Epithelial cell of esophagus (primary cell): ENCODE measurements at regions not wholly inside any gene's neighbourhood (a gene's known extent, or its start where the extent isn't known, plus 50 kb on each side); places are given as distances from the start of the nearest gene placed in this dataset.

Experiments used
- DNase-seq: peaks from one replicate; pipeline ENCODE4 v3.0.0; 2010; ENCODE audit warnings: low read depth
- H3K4me3 ChIP-seq: 2 replicates; pipeline ENCODE4 v1.5.1; 2011; ENCODE audit warnings: mild to moderate bottlenecking, low read length, control low read depth
- TF ChIP-seq, protein P1 (sequence below): IDR thresholded peaks from 2 replicates; pipeline ENCODE4 v1.5.1; 2011; ENCODE audit warnings: low read depth, mild to moderate bottlenecking, low read length, control low read depth, inconsistent platforms; ENCODE audit not compliant: insufficient read depth; ENCODE audit errors: missing control alignments

DNA sequence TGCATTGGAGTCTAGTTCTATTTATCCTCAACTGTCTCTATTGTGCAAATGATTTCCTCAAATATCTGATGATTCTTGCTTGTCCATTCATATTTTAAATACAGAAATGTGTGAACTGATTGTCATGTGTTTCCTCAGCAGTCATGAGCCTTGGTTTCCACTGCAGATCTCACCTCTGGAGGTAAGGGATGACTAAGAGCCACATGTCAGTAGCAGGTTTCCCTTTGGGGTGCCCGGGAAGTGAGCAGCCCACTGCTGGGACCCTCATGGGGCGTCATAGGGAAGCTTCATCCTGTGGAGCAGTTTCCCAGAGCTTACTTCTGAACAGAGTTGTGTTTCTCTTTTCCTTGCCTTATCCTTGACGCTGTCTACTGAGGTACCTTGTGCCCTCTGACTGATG, 149.2 kb upstream of the TOPAZ1 start:
- TF ChIP-seq, protein P1, sequence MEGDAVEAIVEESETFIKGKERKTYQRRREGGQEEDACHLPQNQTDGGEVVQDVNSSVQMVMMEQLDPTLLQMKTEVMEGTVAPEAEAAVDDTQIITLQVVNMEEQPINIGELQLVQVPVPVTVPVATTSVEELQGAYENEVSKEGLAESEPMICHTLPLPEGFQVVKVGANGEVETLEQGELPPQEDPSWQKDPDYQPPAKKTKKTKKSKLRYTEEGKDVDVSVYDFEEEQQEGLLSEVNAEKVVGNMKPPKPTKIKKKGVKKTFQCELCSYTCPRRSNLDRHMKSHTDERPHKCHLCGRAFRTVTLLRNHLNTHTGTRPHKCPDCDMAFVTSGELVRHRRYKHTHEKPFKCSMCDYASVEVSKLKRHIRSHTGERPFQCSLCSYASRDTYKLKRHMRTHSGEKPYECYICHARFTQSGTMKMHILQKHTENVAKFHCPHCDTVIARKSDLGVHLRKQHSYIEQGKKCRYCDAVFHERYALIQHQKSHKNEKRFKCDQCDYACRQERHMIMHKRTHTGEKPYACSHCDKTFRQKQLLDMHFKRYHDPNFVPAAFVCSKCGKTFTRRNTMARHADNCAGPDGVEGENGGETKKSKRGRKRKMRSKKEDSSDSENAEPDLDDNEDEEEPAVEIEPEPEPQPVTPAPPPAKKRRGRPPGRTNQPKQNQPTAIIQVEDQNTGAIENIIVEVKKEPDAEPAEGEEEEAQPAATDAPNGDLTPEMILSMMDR: no peak
- DNase-seq: no peak
- H3K4me3 ChIP-seq: no peak overlapping the region

DNA sequence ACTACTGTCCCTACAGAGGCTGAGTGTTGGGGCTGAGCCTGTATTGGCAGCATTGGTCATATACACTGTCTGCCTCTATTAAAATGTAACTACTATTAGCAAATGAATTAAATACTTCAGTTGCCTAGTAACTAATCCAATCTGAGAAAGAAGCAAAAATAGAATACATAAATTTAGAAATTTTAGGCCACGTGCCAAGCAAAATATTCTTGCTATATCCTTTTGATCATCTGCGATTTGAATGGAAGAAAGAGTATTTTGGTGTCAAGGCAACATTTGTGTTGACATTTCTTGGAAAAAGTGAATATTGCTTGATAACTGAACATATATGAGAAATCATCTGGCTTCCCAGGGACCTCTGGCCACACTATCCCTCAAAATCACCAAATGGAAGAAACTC, 148.2 kb upstream of the TOPAZ1 start:
- TF ChIP-seq, protein P1: no peak
- DNase-seq: no peak
- no peak overlapping the region for H3K4me3 ChIP-seq

DNA sequence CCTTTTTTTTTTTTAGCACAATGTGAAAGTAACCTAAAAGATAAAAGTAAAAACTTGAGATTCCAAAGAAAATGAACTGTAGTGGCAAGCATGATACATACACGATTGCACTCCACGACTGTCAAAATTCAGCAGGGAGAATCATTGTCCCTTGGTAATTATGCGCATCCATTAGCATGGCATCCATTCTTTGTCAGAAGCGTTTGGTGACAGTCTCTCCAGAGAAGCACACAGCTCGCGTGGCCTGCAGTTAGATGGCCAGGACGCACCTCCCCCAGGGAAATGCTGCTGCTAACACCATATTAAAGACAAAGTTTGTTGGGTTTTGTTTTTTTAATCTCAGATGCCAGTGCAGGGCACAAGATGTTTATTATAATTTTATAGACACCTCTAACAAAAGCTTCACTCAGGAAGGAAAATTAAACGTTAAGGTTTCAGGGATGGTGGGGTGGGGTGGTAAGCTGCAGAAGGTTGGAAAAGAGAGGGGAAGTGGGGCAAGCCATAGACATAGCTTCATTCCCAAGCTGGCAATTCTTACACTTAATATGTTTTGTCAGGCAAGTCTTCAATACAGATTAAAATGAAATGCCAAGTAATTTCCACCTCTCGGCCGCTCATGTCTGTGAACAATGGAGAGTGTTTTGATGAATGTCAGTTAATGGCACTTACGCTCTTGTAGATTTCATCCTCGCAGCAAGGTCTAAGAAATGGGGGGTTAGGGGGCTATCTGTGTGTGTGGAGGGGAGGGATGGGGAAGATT, 142.8 kb upstream of the TOPAZ1 start:
- H3K4me3 ChIP-seq: no peak overlapping the region
- DNase-seq: no peak
- TF ChIP-seq, protein P1: no peak

DNA sequence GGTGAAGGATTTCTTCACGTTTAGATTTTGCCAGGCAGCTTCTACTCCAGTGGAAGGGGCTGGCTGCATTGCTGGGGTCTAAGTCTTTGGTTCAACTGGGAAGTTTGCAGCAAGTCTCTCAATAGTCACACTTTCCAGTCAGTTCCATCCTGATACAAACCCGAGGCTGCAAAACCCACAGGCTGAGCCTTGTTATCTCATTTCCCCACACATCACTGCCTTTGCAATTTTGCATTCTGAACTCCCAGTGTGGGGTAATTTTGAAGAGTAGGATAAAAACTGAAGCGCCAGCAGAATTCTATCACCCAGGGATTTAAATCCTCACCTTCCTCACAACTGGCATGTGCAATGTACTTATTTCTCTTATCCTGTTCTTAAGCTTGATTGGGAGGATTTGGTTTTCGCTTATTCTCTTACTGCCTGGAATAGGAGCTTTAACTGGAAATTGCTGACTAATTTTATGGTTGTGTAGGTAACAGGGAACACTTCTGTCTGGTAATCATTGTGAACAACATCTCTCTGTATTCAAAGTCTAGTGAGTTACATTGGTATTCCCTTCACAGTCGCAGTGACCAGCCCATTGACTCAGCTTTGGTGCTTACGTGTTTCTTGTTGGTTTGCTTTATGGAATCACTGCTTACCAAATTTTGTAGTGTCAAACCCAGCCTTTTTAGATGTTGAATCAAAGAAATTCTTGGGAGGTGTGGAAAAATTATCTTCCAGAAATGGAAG, 142.0 kb upstream of the TOPAZ1 start:
- TF ChIP-seq, protein P1: no peak
- H3K4me3 ChIP-seq: no peak overlapping the region
- no peak for DNase-seq

DNA sequence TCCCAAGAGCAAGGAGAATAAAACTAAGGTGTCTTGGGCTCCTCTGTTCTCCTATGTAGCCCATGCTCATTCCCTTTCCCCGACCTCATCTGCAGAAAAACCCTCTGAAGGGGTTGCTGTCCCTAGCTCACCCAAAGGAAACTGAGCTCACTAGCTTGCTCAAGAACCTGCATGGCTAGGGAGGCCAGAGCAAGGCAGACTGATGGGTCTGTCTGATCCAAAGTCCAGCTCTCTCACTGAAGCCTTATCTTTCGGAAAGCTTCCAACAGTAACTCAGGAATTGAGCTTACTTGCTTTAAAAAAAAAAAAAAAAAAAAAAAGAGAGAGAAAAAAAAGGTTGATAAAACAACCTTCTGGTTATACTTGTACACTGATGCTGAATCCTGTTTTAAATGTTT, 141.4 kb upstream of the TOPAZ1 start:
- H3K4me3 ChIP-seq: no peak overlapping the region

DNA sequence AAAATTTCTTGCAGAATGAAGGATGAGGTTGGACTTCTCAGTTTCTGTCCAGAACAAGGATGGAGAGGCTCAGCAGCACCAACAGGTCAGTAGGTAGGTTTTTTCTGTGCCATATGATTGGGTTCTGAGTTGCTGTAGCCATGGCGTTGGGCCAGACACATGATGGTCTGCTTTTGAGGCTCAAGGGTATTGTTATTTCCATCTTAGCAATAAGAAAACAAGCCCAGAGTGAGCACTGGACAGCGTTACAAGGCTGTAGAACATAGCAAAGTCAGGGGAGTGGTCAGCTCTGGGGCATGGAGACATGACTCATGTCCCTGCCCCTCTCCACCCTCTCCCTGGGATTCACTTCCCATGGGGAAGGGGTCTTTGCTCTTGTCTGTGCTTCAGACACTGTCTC, 137.6 kb upstream of the TOPAZ1 start:
- TF ChIP-seq, protein P1: no peak
- DNase-seq: no peak
- no peak overlapping the region for H3K4me3 ChIP-seq

More for the DNA sequence above, 141.4 kb upstream of the TOPAZ1 start:
- DNase-seq: no peak
- TF ChIP-seq, protein P1: no peak
